IMR-90 (cell line): ENCODE measurements at regions not wholly inside any gene's neighbourhood (a gene's known extent, or its start where the extent isn't known, plus 50 kb on each side); places are given as distances from the start of the nearest gene placed in this dataset.

Source experiments
- ATAC-seq: fragments of 200-7000 bp; cut with Tn5 transposase; 2 replicates; pipeline ENCODE4 v1.9.1; 2020; ENCODE audit warnings: low read depth, mild to moderate bottlenecking, moderate library complexity
- BruUV-seq: library from RNA; stranded (reverse); fragments of 400-500 nt; replicated peaks from 2 replicates; lab custom pipeline; 2021; lab: Mats Ljungman, UMichigan
- CTCF ChIA-PET: fragments of 300-600 bp; formaldehyde crosslinking; extraction: SDS; loops from one replicate; lab custom pipeline; 2021; ENCODE audit warnings: antibody characterized with exemption; lab: Yijun Ruan, JAX
- POLR2A ChIA-PET: fragments of 300-600 bp; sonication (Branson Sonifier 250); formaldehyde crosslinking; loops from one replicate; lab custom pipeline; 2022; ENCODE audit warnings: antibody characterized with exemption; ENCODE audit not compliant: unreplicated experiment; lab: Charles Lee
- DNase-seq: peaks from one replicate; pipeline ENCODE4 v3.0.0; 2013
- H2AFZ ChIP-seq: replicated peaks from 2 replicates; pipeline ENCODE3; 2013; ENCODE audit warnings: low read length, mild to moderate bottlenecking; ENCODE audit not compliant: poor library complexity
- H2AK5ac ChIP-seq: 2 replicates; pipeline ENCODE4 v1.6.1; 2013; ENCODE audit warnings: low read depth, low read length, inconsistent platforms
- H2AK9ac ChIP-seq: replicated peaks from 2 replicates; pipeline ENCODE3; 2013; ENCODE audit warnings: mild to moderate bottlenecking, low read depth, low read length, moderate library complexity; ENCODE audit not compliant: poor library complexity
- H2BK120ac ChIP-seq: 2 replicates; pipeline ENCODE4 v1.6.1; 2013; ENCODE audit warnings: low read depth, low read length, inconsistent platforms
- H2BK15ac ChIP-seq: 3 replicates; pipeline ENCODE4 v1.6.1; 2013; ENCODE audit warnings: low read depth, low read length, inconsistent platforms
- H2BK20ac ChIP-seq: 2 replicates; pipeline ENCODE4 v1.6.1; 2013; ENCODE audit warnings: low read depth, mild to moderate bottlenecking, inconsistent platforms, low read length, moderate library complexity
- H2BK5ac ChIP-seq: 2 replicates; pipeline ENCODE4 v1.6.1; 2013; ENCODE audit warnings: mild to moderate bottlenecking, low read depth, low read length, inconsistent platforms; ENCODE audit not compliant: poor library complexity, severe bottlenecking
- H3K14ac ChIP-seq: replicated peaks from 2 replicates; pipeline ENCODE4 v1.6.1; 2013; ENCODE audit warnings: low read depth, low read length, inconsistent platforms
- H3K18ac ChIP-seq: 2 replicates; pipeline ENCODE4 v1.6.1; 2013; ENCODE audit warnings: low read depth, low read length, control low read depth
- H3K23ac ChIP-seq: 2 replicates; pipeline ENCODE4 v1.6.1; 2013; ENCODE audit warnings: low read depth, low read length, inconsistent platforms
- H3K27ac ChIP-seq: 2 replicates; pipeline ENCODE4 v1.5.1; 2013; ENCODE audit warnings: mild to moderate bottlenecking, control low read depth, low read length; ENCODE audit not compliant: insufficient read depth
- H3K27me3 ChIP-seq: 2 replicates; pipeline ENCODE4 v1.6.1; 2013; ENCODE audit warnings: low read length; ENCODE audit not compliant: control insufficient read depth, insufficient read depth
- H3K36me3 ChIP-seq: 2 replicates; pipeline ENCODE4 v1.6.1; 2013; ENCODE audit warnings: low read length, mixed read lengths; ENCODE audit not compliant: control insufficient read depth, insufficient read depth
- H3K4ac ChIP-seq: 2 replicates; pipeline ENCODE4 v1.6.1; 2013; ENCODE audit warnings: low read depth, low read length, inconsistent platforms
- H3K4me1 ChIP-seq: 2 replicates; pipeline ENCODE4 v1.6.1; 2013; ENCODE audit warnings: low read length, mixed read lengths; ENCODE audit not compliant: control insufficient read depth, insufficient read depth
- H3K4me2 ChIP-seq: 2 replicates; pipeline ENCODE4 v1.6.1; 2013; ENCODE audit warnings: low read depth, mild to moderate bottlenecking, control low read depth, low read length, moderate library complexity
- H3K4me3 ChIP-seq: 2 replicates; pipeline ENCODE4 v1.5.1; 2013; ENCODE audit warnings: low read depth, mild to moderate bottlenecking, control low read depth, low read length, moderate library complexity; ENCODE audit not compliant: insufficient read depth
- H3K56ac ChIP-seq: 2 replicates; pipeline ENCODE4 v1.6.1; 2013; ENCODE audit warnings: low read length, inconsistent platforms; ENCODE audit not compliant: insufficient read depth; ENCODE audit errors: extremely low read depth
- H3K79me1 ChIP-seq, 2 experiments: 2 replicates each; pipeline ENCODE4 v1.6.1; 2013; ENCODE audit warnings: low read length in 2 of 2, inconsistent platforms in 1 of 2, low read depth in 1 of 2
- H3K9ac ChIP-seq: 2 replicates; pipeline ENCODE4 v1.6.1; 2013; ENCODE audit warnings: low read depth, low read length, control low read depth
- H3K9me1 ChIP-seq: 2 replicates; pipeline ENCODE4 v1.6.1; 2013; ENCODE audit warnings: low read length, inconsistent platforms; ENCODE audit not compliant: insufficient read depth
- H3K9me3 ChIP-seq: 2 replicates; pipeline ENCODE4 v1.6.1; 2013; ENCODE audit warnings: low read length; ENCODE audit not compliant: control insufficient read depth, insufficient read depth
- H4K20me1 ChIP-seq: 2 replicates; pipeline ENCODE4 v1.6.1; 2013; ENCODE audit warnings: low read length, inconsistent platforms; ENCODE audit not compliant: insufficient read depth
- H4K5ac ChIP-seq: 2 replicates; pipeline ENCODE4 v1.6.1; 2013; ENCODE audit warnings: mild to moderate bottlenecking, low read depth, low read length, control low read depth
- H4K8ac ChIP-seq, 2 experiments: 2 replicates each; pipeline ENCODE4 v1.6.1; 2013; ENCODE audit warnings: low read depth in 2 of 2, low read length in 2 of 2, control low read depth in 1 of 2, inconsistent platforms in 1 of 2
- H4K91ac ChIP-seq: 2 replicates; pipeline ENCODE4 v1.6.1; 2013; ENCODE audit warnings: low read depth, low read length, inconsistent platforms; ENCODE audit not compliant: insufficient read depth
- CTCF ChIP-seq: conservative IDR thresholded peaks from 2 replicates; pipeline ENCODE4 v1.5.1; 2012; ENCODE audit warnings: mild to moderate bottlenecking, low read depth, low read length, improper control_type of control experiment
- ELK1 ChIP-seq: fragments of 150-350 bp; IDR thresholded peaks from 2 replicates; pipeline ENCODE4 v1.6.1; 2016; ENCODE audit warnings: low read depth, mild to moderate bottlenecking, low read length, moderate library complexity, borderline replicate concordance
- FOS ChIP-seq: fragments of 150-350 bp; IDR thresholded peaks from 2 replicates; pipeline ENCODE4 v1.6.1; 2016; ENCODE audit warnings: low read depth, low read length
- MAFK ChIP-seq: IDR thresholded peaks from 2 replicates; pipeline ENCODE4 v1.6.1; 2012; ENCODE audit warnings: low read depth, low read length, improper control_type of control experiment
- MAZ ChIP-seq: IDR thresholded peaks from 2 replicates; pipeline ENCODE4 v1.6.1; 2012; ENCODE audit warnings: low read depth, mild to moderate bottlenecking, low read length, improper control_type of control experiment, moderate library complexity, borderline replicate concordance
- MXI1 ChIP-seq: IDR thresholded peaks from 2 replicates; pipeline ENCODE4 v1.6.1; 2012; ENCODE audit warnings: low read depth, mild to moderate bottlenecking, low read length, moderate library complexity, borderline replicate concordance
- NFE2L2 ChIP-seq: fragments of 150-350 bp; IDR thresholded peaks from 2 replicates; pipeline ENCODE4 v1.6.1; 2016; ENCODE audit warnings: low read depth, mild to moderate bottlenecking, low read length
- RAD21 ChIP-seq: IDR thresholded peaks from 2 replicates; pipeline ENCODE4 v1.6.1; 2012; ENCODE audit warnings: low read length, improper control_type of control experiment
- RCOR1 ChIP-seq: IDR thresholded peaks from 2 replicates; pipeline ENCODE4 v1.6.1; 2012; ENCODE audit warnings: mild to moderate bottlenecking, low read length, improper control_type of control experiment; ENCODE audit not compliant: insufficient replicate concordance
- RFX5 ChIP-seq: IDR thresholded peaks from 2 replicates; pipeline ENCODE4 v1.8.0; 2012; ENCODE audit warnings: low read depth, mild to moderate bottlenecking, low read length, moderate library complexity
- WGBS, 2 experiments: methylation state at CpG; one replicate each; pipeline versions ENCODE4 v1.1.5 to v1.1.7; 2013; ENCODE audit warnings: missing lambda C conversion rate in 2 of 2; ENCODE audit not compliant: insufficient read length in 1 of 2; ENCODE audit errors: extremely low coverage in 2 of 2; 5-methylcytosine and 5-hydroxymethylcytosine counted together
- dilution Hi-C: fragments of 300-500 bp; cut with HindIII; formaldehyde crosslinking; loops from one replicate; pipeline ENCODE4 v1.14.3; 2018; ENCODE audit warnings: low sequenced_read_pairs; ENCODE audit not compliant: unreplicated experiment
- in situ Hi-C: fragments of 300-500 bp; cut with MboI; formaldehyde crosslinking; loops from 3 replicates; pipeline ENCODE4 v1.14.3; 2019; ENCODE audit warnings: low sequenced_read_pairs, inconsistent platforms, mixed read lengths
- intact Hi-C: fragments of 100-400 bp; cut with micrococcal nuclease; formaldehyde crosslinking; loops from 2 replicates; pipeline ENCODE4 v1.10.0; 2022
- TF ChIP-seq, protein P1 (sequence below): fragments of 150-350 bp; IDR thresholded peaks from 2 replicates; pipeline ENCODE4 v1.6.1; 2017; ENCODE audit warnings: mild to moderate bottlenecking, antibody characterized with exemption, low read length, low read depth

- Histone ChIP-seq H4K8ac (no peak overlapping the region), H3K9me1 (no peaks in the 10 kb centered on the region), H4K20me1 (no peaks in the 10 kb centered on the region), H2AFZ (no peak overlapping the region), H3K56ac (no peak overlapping the region), H3K4me2 (no peak overlapping the region), H3K27ac (no peak overlapping the region), H2AK9ac (no peak overlapping the region), H2BK120ac (no peak overlapping the region), H3K36me3 (no peaks in the 10 kb centered on the region), H3K9me3 (no peaks in the 10 kb centered on the region; the same call in 1 of the 2 replicates), H3K4me3 (no peak overlapping the region), H4K5ac (no peak overlapping the region), H3K23ac (no peak overlapping the region), H3K27me3 (no peaks in the 10 kb centered on the region), H3K9ac (no peak overlapping the region), H3K79me1 (no peaks in the 10 kb centered on the region), H4K91ac (no peak overlapping the region), H3K4ac (no peak overlapping the region), H2BK5ac (no peak overlapping the region), H3K14ac (no peak overlapping the region), H2BK20ac (no peak overlapping the region), H3K4me1 (no peaks in the 10 kb centered on the region), H3K18ac (no peak overlapping the region), H2BK15ac (no peak overlapping the region), H2AK5ac (no peak overlapping the region)
- ChIA-PET CTCF (interaction anchor here (0.5 kb wide), 1 partner anchor 69 kb away, joined by 3 read pairs; no protein-coding TSS in a partner anchor), POLR2A (no interaction called here)
- BruUV-seq = no TSS peak
- WGBS, 2 experiments = no CpG with 5 or more reads among the region's 2 CpGs
- intact Hi-C loops (no loop called here), dilution Hi-C loops (no loop called here), in situ Hi-C loops (no loop called here)
- no peak for DNase-seq
- no peak for TF ChIP-seq MXI1
- no peak for TF ChIP-seq ELK1
- TF ChIP-seq RFX5 = no peak
- no peak for TF ChIP-seq MAZ
- TF ChIP-seq FOS = no peak
- TF ChIP-seq NFE2L2 = no peak
- TF ChIP-seq CTCF = no peak
- TF ChIP-seq, protein P1, sequence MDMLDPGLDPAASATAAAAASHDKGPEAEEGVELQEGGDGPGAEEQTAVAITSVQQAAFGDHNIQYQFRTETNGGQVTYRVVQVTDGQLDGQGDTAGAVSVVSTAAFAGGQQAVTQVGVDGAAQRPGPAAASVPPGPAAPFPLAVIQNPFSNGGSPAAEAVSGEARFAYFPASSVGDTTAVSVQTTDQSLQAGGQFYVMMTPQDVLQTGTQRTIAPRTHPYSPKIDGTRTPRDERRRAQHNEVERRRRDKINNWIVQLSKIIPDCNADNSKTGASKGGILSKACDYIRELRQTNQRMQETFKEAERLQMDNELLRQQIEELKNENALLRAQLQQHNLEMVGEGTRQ = no peak
- no peak for TF ChIP-seq MAFK
- no peak for TF ChIP-seq RCOR1
- no peak for TF ChIP-seq RAD21
- ATAC-seq = no peak
These were observed 508.9 kb downstream of the EBF1 start for GRCh38 chr5:158590746-158591300.
